ENCODE measurements at regions not wholly inside any gene's neighbourhood (a gene's known extent, or its start where the extent isn't known, plus 50 kb on each side); places are given as distances from the start of the nearest gene placed in this dataset.
"Not testable (repeated sequence)": the region's sequence is repeated elsewhere in the genome, so short reads cannot be mapped to it uniquely, and the experiment has no call there.

- no peaks in the 10 kb centered on the region for H3K27me3 Mint-ChIP-seq (ENCODE audit: low read depth, poor library complexity)
- no peaks in the 10 kb centered on the region for H3K9me3 Mint-ChIP-seq
- H3K4me1 Mint-ChIP-seq = peaks cover 65% of the 10 kb centered on the region
- no peak overlapping the region for H3K4me3 Mint-ChIP-seq
- no peak for TF ChIP-seq CTCF (IDR thresholded peaks at IDR 0.05)
- H3K27ac Mint-ChIP-seq = no peak overlapping the region
- no peaks in the 10 kb centered on the region for H3K36me3 Mint-ChIP-seq (ENCODE audit: low read depth)
- peak; percentile 32 for DNase-seq
Observed at GRCh38 chr12:131221061-131221956, 267.6 kb downstream of the ADGRD1 start.

DNA sequence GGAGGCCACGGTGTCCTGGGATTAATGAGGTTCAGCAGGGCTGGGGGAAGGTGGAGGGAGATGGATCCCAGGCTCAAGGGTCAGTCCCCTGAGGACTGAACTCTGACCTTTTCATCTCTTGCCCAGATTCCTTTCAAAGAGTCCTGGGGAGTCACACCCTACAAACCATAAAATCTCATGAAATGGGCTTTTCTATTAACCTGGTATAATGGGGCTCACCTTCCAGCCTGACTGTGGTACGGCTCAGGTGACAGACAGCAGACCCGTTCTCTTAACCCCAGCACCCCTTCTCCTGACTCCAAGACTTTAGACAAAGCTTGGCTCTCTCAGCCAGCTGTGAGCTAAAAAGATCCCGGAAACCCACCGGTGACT lies 268.2 kb downstream of the ADGRD1 start:
- TF ChIP-seq CTCF (IDR thresholded peaks at IDR 0.05) = no peak
- H3K4me3 Mint-ChIP-seq = peak overlapping the region; percentile 9
- no peak overlapping the region for H3K27ac Mint-ChIP-seq
- no peaks in the 10 kb centered on the region for H3K9me3 Mint-ChIP-seq
- H3K27me3 Mint-ChIP-seq (ENCODE audit: low read depth, poor library complexity) = no peaks in the 10 kb centered on the region
- peaks cover 64% of the 10 kb centered on the region for H3K4me1 Mint-ChIP-seq
- H3K36me3 Mint-ChIP-seq (ENCODE audit: low read depth) = no peaks in the 10 kb centered on the region
- DNase-seq = no peak

- Mint-ChIP-seq H3K27me3 (ENCODE audit: low read depth, poor library complexity) (no peaks in the 10 kb centered on the region), H3K27ac (peak overlapping the region; percentile 11), H3K9me3 (no peaks in the 10 kb centered on the region), H3K4me3 (peak overlapping the region; percentile 9), H3K36me3 (ENCODE audit: low read depth) (no peaks in the 10 kb centered on the region), H3K4me1 (peaks cover 64% of the 10 kb centered on the region)
- no peak for TF ChIP-seq CTCF (IDR thresholded peaks at IDR 0.05)
- DNase-seq = peak; percentile 31
Observed at GRCh38 chr12:131222329-131223139, 268.8 kb downstream of the ADGRD1 start.

DNA sequence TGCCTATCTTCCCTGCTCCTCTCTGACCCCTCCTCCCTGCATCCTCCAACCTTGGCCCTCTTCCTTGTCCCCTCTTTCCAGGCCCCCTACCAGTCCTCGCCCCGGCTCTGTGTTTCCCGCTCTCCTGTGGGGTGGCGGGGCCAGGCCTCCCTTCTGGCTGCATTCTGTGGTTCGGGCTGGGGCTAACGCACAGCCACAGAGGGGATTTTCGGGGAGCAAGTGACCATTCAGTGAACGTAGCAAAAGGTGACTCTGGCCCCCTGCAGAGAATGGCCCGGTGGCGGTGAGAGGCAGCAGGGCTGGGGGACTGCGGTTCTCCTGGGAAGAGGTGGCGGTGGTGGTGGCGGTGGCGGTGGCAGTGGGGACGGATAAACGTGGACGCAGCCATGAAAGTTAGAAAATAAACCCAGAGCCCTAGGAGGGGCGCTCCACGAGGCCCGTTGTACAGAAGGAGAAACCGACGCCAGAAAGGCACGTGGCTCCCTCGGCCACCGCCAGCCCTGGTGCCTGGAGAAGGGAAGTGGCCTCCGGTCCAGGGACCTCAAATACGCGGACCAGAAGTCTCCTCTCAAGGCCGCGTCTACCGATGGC lies 269.6 kb downstream of the ADGRD1 start:
- no peak for TF ChIP-seq CTCF (IDR thresholded peaks at IDR 0.05)
- Mint-ChIP-seq H3K4me1 (peaks cover 58% of the 10 kb centered on the region), H3K9me3 (no peaks in the 10 kb centered on the region), H3K36me3 (ENCODE audit: low read depth) (no peaks in the 10 kb centered on the region), H3K27me3 (ENCODE audit: low read depth, poor library complexity) (no peaks in the 10 kb centered on the region), H3K27ac (no peak overlapping the region), H3K4me3 (no peak overlapping the region)
- DNase-seq = no peak

DNA sequence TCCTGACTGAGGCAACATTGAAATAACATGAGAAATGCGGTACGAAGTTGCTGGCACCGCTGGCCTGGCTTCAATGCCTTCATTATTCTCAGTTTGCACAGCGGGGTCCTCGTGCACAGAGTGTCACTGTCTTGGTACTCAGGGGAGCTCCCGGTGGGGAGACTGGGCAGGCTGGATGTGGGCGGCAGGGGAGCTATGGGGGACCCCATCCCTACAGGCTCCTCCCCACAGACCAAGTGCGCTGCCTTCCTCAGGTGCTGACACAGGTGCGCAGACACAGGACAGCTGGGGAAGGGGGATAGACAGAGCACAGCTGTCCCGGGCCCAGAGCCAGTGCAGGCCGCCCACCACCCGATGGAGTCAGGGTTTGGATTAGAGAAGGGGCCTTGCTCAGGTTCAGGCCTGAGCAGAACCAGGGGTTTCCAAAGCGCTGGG lies 270.1 kb downstream of the ADGRD1 start:
- H3K27me3 Mint-ChIP-seq (ENCODE audit: low read depth, poor library complexity) = no peaks in the 10 kb centered on the region
- H3K36me3 Mint-ChIP-seq (ENCODE audit: low read depth) = no peaks in the 10 kb centered on the region
- H3K9me3 Mint-ChIP-seq = no peaks in the 10 kb centered on the region
- no peak for DNase-seq
- H3K4me1 Mint-ChIP-seq = peaks cover 58% of the 10 kb centered on the region
- no peak for TF ChIP-seq CTCF (IDR thresholded peaks at IDR 0.05)
- H3K27ac Mint-ChIP-seq = no peak overlapping the region
- H3K4me3 Mint-ChIP-seq = no peak overlapping the region

- H3K9me3 Mint-ChIP-seq; H3K4me3 Mint-ChIP-seq; DNase-seq; H3K36me3 Mint-ChIP-seq (ENCODE audit: low read depth); H3K27me3 Mint-ChIP-seq (ENCODE audit: low read depth, poor library complexity); H3K27ac Mint-ChIP-seq: not testable (repeated sequence)
- H3K4me1 Mint-ChIP-seq = peaks cover 61% of the 10 kb centered on the region
Observed at GRCh38 chr12:131224226-131225065, 270.7 kb downstream of the ADGRD1 start.

DNA sequence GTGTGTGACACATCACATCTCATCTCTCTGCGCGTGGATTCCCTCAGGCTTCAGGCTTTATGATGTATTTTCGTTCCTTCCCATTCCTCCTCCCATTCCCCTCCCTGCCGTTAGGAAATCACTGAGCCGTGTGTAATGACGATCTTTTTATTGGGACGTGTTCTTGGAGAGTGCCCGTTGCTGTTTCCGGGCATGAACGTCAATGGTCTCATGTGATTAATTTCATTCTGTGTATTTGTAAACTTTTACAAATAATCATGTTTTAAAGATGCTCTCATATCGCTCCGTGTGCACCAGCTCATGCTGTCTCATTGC lies 271.3 kb downstream of the ADGRD1 start:
- H3K9me3 Mint-ChIP-seq; H3K27me3 Mint-ChIP-seq (ENCODE audit: low read depth, poor library complexity); H3K4me3 Mint-ChIP-seq; H3K27ac Mint-ChIP-seq; DNase-seq; H3K36me3 Mint-ChIP-seq (ENCODE audit: low read depth): not testable (repeated sequence)
- peaks cover 65% of the 10 kb centered on the region for H3K4me1 Mint-ChIP-seq
